ENCODE measurements at regions not wholly inside any gene's neighbourhood (a gene's known extent, or its start where the extent isn't known, plus 50 kb on each side); places are given as distances from the start of the nearest gene placed in this dataset.

DNA sequence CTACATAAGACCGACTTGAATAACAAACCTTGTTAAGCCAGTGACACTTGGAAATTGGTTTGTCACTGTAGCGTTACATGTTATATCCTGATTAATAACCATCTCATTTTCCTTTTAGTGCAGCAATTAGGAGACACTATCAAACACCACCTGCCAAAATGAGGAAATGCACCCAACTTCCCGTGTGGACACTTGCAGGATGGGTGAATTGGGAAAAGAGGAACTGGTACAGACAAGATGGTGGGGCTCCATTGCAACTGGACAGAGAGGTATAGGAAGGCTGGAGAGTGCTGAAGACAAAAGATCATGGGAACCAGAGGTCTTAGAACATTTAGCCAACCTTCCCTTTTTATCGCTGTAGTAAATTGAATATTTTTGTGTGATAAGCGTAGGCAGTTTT lies 816.3 kb upstream of the HS6ST1 start:
- DNase-seq (ENCODE audit: extremely low read depth in 1 of 11, low read depth in 9 of 11, low spot score in 4 of 11) = no peak

- DNase-seq (ENCODE audit: extremely low read depth in 1 of 11, low read depth in 9 of 11, low spot score in 4 of 11) = no peak
Measured at GRCh38 chr2:129139380-129139779, 820.7 kb upstream of the HS6ST1 start.

- DNase-seq (ENCODE audit: extremely low read depth in 1 of 11, low read depth in 9 of 11, low spot score in 4 of 11) = no peak
Measured at GRCh38 chr2:129142465-129142864, 823.8 kb upstream of the HS6ST1 start.

GRCh38 chr2:129144082-129144791 lies 825.6 kb upstream of the HS6ST1 start:
- DNase-seq (ENCODE audit: extremely low read depth in 1 of 11, low read depth in 9 of 11, low spot score in 4 of 11) = no peak

DNA sequence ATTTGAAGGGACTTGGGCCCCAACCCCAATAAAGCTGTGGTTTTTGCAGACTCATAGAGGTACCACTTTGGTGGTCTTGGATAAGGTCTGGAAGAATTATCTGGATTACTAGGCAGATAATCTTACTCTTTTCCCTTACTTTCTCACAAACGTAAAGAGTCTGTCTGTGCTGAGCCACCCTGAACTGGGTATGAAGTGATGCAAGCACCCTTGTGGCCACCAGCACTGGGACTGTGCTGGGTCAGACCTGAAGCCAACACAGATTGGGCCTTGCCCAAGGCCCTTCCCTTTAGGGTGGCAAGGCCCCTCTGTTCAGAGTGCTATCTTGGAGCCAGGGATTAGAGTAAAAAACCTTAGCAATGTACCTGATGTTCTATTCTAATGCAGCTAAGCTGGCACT lies 827.0 kb upstream of the RAB6C start:
- DNase-seq (ENCODE audit: extremely low read depth in 1 of 11, low read depth in 9 of 11, low spot score in 4 of 11) = no peak

DNA sequence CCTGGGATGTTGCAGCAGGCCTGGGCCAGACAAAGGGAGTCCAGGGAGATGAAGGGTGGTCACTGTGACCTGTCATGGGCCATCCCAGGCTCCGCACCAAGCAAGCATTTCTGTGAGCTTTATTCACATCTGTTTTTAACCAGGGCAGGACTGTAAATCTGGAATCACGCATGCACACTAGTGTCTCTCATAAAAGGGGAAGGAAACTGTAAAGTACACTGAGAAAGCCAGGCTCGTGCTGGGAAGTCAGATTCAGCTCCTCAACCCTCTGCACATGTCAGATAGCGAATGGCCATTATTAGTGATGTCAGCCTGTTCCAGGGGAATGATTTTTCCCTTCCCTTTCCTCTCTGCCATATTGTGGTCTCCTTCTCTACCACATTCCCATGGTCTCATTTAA lies 818.6 kb upstream of the RAB6C start:
- DNase-seq (ENCODE audit: extremely low read depth in 1 of 11, low read depth in 9 of 11, low spot score in 4 of 11) = no peak

DNA sequence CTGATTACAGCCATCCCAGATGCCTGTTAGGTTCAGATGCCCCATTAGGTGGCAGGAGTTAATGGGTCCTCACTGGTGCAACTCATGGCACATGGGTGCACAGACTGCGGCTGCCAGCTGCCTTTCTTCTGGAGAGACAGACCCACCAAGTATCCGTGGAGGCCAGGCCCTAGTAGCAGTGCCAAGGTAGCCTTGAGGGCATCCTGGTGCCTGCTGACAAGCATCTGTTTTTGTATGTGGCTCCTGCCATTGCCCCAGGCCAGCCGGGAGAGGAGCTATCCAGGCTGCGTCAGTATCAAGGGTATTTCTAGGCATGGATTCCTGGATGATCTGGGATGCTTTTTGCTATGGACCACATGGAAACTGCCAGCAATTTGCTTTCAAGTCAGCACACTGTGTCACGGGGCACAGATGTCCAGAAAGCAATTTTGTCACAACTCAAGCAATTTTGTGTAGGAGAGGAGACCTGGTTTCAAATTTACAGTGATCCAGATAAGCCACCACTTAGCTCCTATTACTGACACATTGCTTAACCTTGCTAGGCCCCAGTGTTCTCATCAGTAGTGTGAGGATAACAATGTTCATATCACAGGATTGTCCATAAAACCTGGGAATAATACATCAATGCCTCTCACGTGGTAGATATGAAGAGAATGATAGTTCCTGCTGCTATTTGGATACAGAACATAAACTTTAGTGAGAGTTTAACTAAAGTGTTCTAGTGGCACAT lies 815.1 kb upstream of the RAB6C start:
- DNase-seq (ENCODE audit: extremely low read depth in 1 of 11, low read depth in 9 of 11, low spot score in 4 of 11) = peak in 1 of 11 donors; percentile 3

DNA sequence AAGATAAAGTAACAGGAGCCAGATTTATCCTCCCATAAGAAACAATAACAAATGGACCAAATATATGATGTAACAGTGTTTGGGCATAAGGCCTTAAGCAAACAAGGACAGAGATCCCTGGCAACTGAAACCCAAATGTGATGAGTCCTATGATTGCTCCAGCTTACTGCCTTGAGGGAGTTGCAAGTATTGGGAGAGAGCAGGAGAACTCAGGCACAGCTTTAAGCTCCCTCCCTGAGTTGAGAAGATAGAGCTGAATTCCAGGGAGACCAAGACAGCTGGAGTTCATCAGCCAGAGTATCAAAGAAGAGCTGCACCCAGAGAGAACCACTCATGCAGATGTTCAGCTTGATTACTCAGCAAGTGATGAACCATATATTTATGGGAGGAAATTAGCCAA lies 814.5 kb upstream of the RAB6C start:
- DNase-seq (ENCODE audit: extremely low read depth in 1 of 11, low read depth in 9 of 11, low spot score in 4 of 11) = peak in 10 of 11 donors; percentile 8 to 54 (median 30)

GRCh38 chr2:129167456-129167855 lies 812.0 kb upstream of the RAB6C start:
- DNase-seq (ENCODE audit: extremely low read depth in 1 of 11, low read depth in 9 of 11, low spot score in 4 of 11) = no peak

- no peak for DNase-seq (ENCODE audit: extremely low read depth in 1 of 11, low read depth in 9 of 11, low spot score in 4 of 11)
Measured at GRCh38 chr2:129170570-129170969, 808.9 kb upstream of the RAB6C start.

DNA sequence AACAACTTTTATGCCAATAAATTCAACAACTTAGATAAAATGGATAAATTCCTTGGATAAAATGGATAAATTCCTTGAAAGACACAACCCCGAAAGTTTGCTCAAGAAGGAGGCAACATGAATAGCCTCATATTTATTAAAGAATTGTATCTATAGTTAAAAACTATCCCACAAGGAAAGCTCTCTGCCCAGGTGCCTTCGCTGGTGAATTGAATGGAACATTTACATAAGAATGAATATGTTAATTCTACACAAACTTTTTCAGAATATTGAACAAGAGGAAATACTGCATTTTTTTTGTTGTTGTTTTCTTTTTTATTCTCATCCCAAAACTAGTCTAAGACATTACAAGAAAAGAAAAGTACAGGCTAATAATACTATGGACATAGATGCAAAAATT lies 805.3 kb upstream of the RAB6C start:
- DNase-seq (ENCODE audit: extremely low read depth in 1 of 11, low read depth in 9 of 11, low spot score in 4 of 11) = no peak

DNA sequence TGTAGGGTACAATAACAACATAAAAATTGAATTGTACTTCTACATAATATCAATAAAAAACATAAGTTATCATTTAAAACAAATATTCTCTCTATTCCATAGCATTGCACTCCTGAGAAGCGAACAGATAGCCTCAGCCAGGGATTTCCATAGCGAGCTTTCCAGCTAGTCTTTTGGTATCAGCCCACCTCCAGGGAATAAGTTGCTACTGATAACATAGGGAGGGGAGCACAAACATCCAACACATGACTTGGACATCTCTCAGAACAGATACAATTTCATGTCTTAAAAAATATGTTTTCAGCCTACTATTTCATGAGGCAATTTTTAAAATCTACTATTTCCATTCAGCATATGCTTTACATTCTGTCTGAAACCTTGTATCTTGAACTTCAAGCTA lies 804.4 kb upstream of the RAB6C start:
- no peak for DNase-seq (ENCODE audit: extremely low read depth in 1 of 11, low read depth in 9 of 11, low spot score in 4 of 11)

DNA sequence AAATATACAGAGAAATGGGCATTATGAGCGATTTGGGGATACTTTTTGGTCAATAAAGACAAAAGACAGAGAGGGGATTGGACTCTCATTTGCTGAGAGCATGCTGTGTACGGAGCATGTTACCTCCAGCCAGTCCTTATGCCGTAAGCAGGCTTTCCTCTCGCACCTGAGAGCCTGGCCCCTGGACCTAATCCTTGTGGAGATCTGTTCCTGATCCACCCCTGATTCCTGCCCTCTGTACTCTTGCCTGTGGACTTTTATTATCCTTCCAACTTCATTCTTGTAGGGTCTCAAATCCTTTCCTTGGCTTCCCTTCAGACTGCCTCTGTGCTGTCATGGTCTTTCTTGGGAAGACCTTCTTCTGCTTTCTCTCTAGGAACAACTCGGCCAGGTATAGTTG lies 803.1 kb upstream of the RAB6C start:
- DNase-seq (ENCODE audit: extremely low read depth in 1 of 11, low read depth in 9 of 11, low spot score in 4 of 11) = no peak

GRCh38 chr2:129178356-129178755 lies 801.1 kb upstream of the RAB6C start:
- DNase-seq (ENCODE audit: extremely low read depth in 1 of 11, low read depth in 9 of 11, low spot score in 4 of 11) = no peak

GRCh38 chr2:129179199-129179598 lies 800.3 kb upstream of the RAB6C start:
- DNase-seq (ENCODE audit: extremely low read depth in 1 of 11, low read depth in 9 of 11, low spot score in 4 of 11) = no peak

GRCh38 chr2:129180124-129180716 lies 799.2 kb upstream of the RAB6C start:
- DNase-seq (ENCODE audit: extremely low read depth in 1 of 11, low read depth in 9 of 11, low spot score in 4 of 11) = no peak

DNA sequence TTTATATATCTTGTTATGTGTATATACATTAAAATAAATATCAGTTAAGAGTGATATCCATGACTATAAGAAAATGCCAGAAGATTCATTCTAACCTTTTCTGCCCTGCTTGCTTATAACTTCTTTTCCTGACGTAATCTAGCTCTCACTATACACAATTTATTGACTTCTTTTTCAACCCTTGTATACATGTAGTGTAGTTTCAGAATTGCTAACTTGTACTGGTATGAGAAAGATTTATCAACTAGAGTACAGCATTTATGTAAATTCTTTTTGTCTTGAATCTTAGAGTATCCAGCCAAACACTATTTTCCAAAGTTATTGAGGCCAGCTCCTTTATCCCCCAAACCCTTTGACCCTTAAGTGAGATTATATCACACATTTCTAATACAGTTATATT lies 798.0 kb upstream of the RAB6C start:
- DNase-seq (ENCODE audit: extremely low read depth in 1 of 11, low read depth in 9 of 11, low spot score in 4 of 11) = no peak

GRCh38 chr2:129181963-129182362 lies 797.5 kb upstream of the RAB6C start:
- DNase-seq (ENCODE audit: extremely low read depth in 1 of 11, low read depth in 9 of 11, low spot score in 4 of 11) = no peak

GRCh38 chr2:129187343-129187742 lies 792.1 kb upstream of the RAB6C start:
- DNase-seq (ENCODE audit: extremely low read depth in 1 of 11, low read depth in 9 of 11, low spot score in 4 of 11) = no peak

GRCh38 chr2:129188451-129188850 lies 791.0 kb upstream of the RAB6C start:
- no peak for DNase-seq (ENCODE audit: extremely low read depth in 1 of 11, low read depth in 9 of 11, low spot score in 4 of 11)
